ENCODE measurements at regions not wholly inside any gene's neighbourhood (a gene's known extent, or its start where the extent isn't known, plus 50 kb on each side); places are given as distances from the start of the nearest gene placed in this dataset.
"Not testable (repeated sequence)": the region's sequence is repeated elsewhere in the genome, so short reads cannot be mapped to it uniquely, and the experiment has no call there.

GRCh38 chrX:121172703-121173102, 125.3 kb downstream of the GLUD2 start:
- DNase-seq (ENCODE audit: low read depth) = no peak

GRCh38 chrX:121179972-121180371, 132.6 kb downstream of the GLUD2 start:
- no peak for DNase-seq (ENCODE audit: low read depth)

GRCh38 chrX:121191779-121192178, 144.4 kb downstream of the GLUD2 start:
- DNase-seq (ENCODE audit: low read depth) = no peak

- no peak for DNase-seq (ENCODE audit: low read depth)
These were observed 148.3 kb downstream of the GLUD2 start for GRCh38 chrX:121195719-121196118.

- not testable (repeated sequence) for DNase-seq (ENCODE audit: low read depth)
These were observed 149.5 kb downstream of the GLUD2 start for GRCh38 chrX:121196872-121197444.

DNA sequence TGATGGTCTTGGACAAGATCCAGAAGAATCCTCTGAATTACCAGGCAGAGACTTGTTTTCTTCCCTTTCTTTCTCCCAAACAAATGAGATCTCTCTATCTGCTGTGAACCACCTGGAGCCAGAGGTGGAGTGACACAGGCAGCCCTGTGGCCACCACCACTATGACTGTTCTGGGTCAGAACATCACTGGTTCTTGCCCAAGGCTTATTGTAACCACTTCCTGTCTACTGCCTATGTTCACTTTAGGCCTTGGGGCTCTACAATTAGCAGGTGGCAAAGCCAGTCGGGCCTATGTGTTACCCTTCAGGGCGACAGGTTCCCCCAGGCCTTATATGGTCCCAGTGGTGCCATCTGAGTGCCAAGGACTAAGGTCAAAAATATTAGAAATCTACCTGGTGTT, 161.2 kb downstream of the GLUD2 start:
- DNase-seq (ENCODE audit: low read depth) = no peak

DNA sequence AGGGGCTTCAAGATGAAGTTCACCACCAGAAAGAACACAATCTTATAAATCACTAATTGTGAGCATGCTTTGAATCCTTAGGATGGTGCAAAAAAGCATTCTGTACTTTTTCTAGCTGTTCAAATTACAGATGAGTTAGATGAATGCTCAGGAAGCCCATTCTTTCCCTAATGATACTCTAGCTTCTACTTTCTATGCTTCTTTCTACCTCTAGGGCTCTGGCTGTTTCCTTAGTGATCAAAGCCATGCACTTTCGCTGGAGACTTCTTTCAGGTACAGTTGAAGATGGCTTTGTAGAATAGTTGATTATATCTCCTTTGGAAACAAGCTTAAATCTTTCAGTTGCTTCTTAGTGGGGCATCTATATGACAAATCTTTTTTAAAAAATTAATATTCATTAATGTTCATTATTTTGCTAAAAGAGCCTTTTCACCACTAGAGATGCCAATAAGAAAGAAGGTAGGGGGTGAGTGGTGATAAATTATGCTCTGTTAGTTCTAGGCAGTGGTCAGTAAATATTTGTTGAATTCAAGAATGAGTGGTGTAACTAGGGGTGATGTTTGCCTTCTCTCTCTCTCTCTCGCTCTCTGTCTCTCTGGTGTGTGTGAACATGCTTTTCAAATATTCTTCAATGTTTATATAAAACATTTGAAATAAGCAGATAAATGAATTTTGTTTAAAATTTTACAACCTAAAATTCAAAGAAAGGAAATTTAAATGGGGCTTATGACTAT, 169.4 kb downstream of the GLUD2 start:
- DNase-seq (ENCODE audit: low read depth) = no peak

- DNase-seq (ENCODE audit: low read depth) = no peak
These were observed 174.0 kb downstream of the GLUD2 start for GRCh38 chrX:121221322-121221977.

DNA sequence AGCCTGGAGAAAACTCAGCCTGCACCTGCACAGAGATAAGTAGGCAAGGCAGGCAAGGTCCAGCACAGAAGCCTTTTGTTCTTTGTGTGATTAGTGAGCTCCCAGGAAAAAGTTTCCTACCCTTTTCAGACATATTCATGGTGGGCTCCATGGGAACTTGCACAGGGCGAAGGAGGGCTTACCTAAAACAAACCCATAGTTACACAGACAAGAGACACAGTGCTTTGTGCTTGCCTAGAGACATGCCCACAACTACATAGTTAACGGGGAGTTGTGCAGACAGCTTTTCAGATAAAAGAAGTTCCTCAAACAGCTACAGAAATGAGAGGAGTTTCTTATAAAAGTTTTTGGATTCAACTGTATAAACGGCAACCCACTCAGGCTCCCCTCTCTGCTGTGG, 180.5 kb downstream of the GLUD2 start:
- no peak for DNase-seq (ENCODE audit: low read depth)

GRCh38 chrX:121231566-121232358, 184.4 kb downstream of the GLUD2 start:
- no peak for DNase-seq (ENCODE audit: low read depth)

DNA sequence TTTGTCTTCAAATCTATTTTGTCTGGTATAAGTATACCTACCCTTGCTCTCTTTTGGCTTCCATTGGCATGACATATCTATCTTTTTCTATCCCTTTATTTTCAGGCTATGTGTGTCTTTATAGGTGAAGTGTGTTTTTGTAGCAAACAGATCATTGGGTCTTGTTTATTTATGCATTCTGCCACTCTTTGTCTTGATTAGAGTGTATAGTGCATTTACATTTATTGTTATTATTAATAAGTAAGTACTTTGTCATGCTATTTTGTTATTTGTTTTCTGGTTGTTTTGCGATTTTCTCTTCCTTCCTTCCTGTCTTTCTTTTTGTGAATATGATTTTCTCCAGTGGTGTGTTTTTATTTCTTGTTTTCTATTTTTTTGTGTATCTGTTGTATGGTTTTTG, 188.6 kb downstream of the GLUD2 start:
- no peak for DNase-seq (ENCODE audit: low read depth)

GRCh38 chrX:121238093-121238492, 190.7 kb downstream of the GLUD2 start:
- no peak for DNase-seq (ENCODE audit: low read depth)

DNA sequence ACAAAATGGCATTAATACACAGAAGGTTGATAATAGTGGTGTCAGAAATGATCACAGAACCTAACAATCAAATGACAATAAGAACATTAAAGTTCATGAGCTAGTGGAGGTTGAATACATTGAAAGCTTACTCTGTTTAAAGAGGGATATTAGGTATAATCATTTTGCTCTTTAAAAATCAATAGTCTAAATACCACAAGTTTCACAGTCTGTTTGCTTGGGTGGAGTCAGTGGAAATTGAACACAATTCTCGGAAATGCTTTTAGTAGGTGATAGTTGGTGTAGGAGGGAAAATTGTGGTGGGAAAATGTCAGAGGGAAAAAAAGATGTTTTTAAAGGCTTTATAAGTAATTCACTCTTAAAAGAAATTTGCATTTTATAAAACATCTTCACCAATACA, 197.1 kb downstream of the GLUD2 start:
- no peak for DNase-seq (ENCODE audit: low read depth)

- no peak for DNase-seq (ENCODE audit: low read depth)
These were observed 198.4 kb downstream of the GLUD2 start for GRCh38 chrX:121245763-121246162.

DNA sequence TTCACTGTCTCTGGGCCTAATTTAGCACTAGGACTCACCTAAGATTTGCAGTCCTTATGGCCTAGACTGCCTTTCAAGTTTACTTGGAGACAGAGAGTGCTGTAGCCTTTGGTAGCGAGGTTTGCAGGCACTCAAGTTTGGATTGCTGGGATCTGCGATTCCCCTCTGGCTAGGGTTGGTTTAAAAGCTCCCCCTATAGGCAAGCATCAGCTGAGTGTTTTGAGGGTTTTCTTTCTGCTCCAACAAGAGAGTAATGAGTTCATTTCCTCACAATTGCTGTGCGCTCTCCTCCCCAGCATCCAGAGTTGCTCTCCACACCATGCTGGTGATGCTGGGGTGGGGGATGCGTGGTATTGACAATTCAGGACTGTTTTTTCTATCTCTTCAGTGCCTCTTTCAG, 206.9 kb downstream of the GLUD2 start:
- no peak for DNase-seq (ENCODE audit: low read depth)

DNA sequence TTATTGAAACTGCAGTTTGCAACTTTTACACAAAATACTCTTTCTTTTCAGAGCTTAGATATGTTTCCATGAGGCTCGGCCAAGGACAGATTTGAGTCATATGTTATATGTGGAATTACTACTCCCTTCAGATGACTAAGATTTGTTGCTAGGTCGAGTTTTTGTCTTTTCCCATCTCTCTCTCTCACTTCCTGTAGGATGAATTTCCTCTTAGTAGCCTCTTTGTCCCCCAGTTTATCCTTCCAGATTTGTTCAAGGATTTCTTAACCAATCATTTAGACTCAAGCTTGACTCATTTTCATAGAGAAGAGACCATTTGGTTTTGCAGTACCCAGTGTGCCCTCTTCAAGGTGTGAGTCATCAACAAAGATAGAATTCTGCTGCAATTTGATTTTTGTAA, 209.2 kb downstream of the GLUD2 start:
- no peak for DNase-seq (ENCODE audit: low read depth)

- DNase-seq (ENCODE audit: low read depth) = no peak
These were observed 211.1 kb downstream of the GLUD2 start for GRCh38 chrX:121258545-121258944.

DNA sequence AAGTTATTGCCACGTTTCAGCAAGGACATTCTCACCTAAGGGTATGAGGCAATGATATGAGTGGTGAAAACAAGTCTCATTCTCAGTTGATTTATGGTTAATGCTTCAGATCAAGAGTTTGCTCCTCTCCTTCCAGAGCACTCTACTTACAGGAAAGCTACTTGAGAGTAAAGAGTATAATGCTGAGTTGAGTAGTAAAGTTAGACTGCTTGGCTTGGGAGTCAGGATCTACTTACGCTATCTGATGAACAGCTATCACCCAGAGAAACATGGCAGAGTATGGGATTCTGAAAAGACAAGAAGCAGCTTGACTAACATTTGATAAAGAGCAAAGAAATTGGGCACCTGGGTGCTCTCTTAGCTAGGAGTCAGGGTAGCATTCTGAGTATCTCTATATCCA, 211.8 kb downstream of the GLUD2 start:
- DNase-seq (ENCODE audit: low read depth) = no peak

DNA sequence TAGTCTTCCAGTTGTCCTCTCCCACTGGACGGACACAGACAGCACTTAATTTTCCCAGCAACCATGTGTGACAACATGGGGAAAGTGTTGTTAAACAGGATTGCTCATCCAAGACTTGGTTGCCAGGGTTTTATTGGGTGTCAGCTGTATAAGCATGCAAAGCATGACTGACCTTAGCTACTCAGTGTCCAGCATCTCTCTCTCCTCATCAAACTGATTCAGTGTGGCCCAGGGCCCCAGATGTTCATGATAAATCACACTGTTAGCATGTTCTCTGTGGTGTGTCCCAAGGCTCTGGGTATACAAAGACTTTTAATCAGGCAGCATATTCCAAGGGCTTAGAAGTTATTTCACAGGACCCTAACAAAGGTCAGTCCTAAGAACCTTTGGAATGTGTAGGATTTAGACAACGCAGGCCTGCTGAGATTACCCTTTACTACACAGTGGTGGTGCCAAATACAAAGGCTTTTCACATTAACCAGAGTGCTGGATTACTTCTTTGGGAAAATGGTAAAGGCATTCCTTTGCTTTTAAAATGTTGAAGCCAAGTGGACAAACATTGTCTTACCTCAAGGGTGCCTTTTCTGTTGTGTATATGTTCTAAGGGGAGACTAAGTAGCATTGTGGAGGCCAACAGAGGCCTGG, 213.3 kb downstream of the GLUD2 start:
- no peak for DNase-seq (ENCODE audit: low read depth)

DNA sequence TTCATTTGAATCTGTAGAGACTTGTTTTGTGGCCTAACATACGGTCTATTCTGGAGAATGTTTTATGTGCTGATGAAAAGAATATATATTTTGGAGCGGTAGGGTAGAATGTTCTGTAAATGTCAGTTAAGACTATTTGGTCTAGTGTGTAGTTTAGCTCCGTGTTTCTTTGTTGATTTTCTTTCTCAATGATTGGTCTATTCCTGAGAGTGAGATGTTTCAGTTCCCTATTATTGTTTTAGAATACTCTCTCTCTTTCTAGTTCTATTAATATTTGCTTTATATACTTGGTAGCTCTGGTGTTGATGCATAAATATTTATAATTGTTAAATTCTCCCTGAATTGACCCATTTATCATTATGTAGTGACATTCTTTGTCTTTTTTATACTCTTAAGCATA, 236.5 kb downstream of the GLUD2 start:
- DNase-seq (ENCODE audit: low read depth) = no peak

GRCh38 chrX:121298499-121298898, 251.1 kb downstream of the GLUD2 start:
- no peak for DNase-seq (ENCODE audit: low read depth)

DNA sequence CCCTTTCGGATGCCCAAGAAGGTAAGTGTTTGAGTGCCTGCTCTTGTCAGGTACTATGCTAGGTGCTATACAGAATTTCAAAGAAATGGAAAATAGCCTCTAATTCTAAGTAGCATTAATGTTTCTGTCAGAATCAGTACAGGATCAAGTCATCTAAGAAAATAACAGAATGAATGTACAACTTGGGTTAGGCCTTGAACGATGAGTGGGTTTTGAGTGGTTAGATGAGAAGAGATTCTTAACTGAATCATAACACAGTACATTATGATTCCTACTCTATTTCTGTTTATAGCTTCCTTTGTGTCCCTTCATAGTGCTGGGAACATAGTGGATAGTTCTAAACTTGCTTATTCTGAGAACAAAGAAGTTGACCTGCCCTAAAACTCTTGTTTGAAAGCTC, 253.9 kb downstream of the GLUD2 start:
- no peak for DNase-seq (ENCODE audit: low read depth)

Data from activated T-cell treated with anti-CD3 and anti-CD28 coated beads for 48 hours (primary cell).